Activated CD8-positive, alpha-beta T cell treated with anti-CD3 and anti-CD28 coated beads for 36 hours (primary cell): ENCODE measurements at regions not wholly inside any gene's neighbourhood (a gene's known extent, or its start where the extent isn't known, plus 50 kb on each side); places are given as distances from the start of the nearest gene placed in this dataset.

Source experiments
- ATAC-seq: fragments of 200-7000 bp; cut with Tn5 transposase; one replicate; pipeline ENCODE4 v1.10.0; 2021; ENCODE audit warnings: mild to moderate bottlenecking, moderate library complexity
- CTCF ChIA-PET: fragments of 350-600 bp; sonication (Branson Sonifier 250); formaldehyde crosslinking; loops from one replicate; lab custom pipeline; 2021; ENCODE audit warnings: antibody characterized with exemption; lab: Charles Lee
- POLR2A ChIA-PET: fragments of 350-600 bp; sonication (Branson Sonifier 250); formaldehyde crosslinking; loops from one replicate; lab custom pipeline; 2021; ENCODE audit warnings: antibody characterized with exemption; lab: Charles Lee
- DNase-seq: peaks from one replicate; pipeline ENCODE4 v3.0.0-alpha.2; 2020
- H3K27ac Mint-ChIP-seq: one replicate; pipeline ENCODE4 v1.8.0; 2021; ENCODE audit warnings: mild to moderate bottlenecking, mixed read lengths
- H3K27me3 Mint-ChIP-seq: one replicate; pipeline ENCODE4 v1.8.0; 2021; ENCODE audit warnings: mixed read lengths
- H3K36me3 Mint-ChIP-seq: one replicate; pipeline ENCODE4 v1.8.0; 2021; ENCODE audit warnings: low read depth, mixed read lengths
- H3K4me1 Mint-ChIP-seq: one replicate; pipeline ENCODE4 v1.8.0; 2021; ENCODE audit warnings: low read depth, mixed read lengths
- H3K4me3 Mint-ChIP-seq: one replicate; pipeline ENCODE4 v1.8.0; 2021; ENCODE audit warnings: mild to moderate bottlenecking, moderate library complexity, mixed read lengths
- H3K9me3 Mint-ChIP-seq: one replicate; pipeline ENCODE4 v1.8.0; 2021; ENCODE audit warnings: mixed read lengths
- CTCF ChIP-seq: fragments of 200-600 bp; IDR thresholded peaks from one replicate; pipeline ENCODE4 v1.8.0; 2022; ENCODE audit warnings: antibody characterized with exemption, mild to moderate bottlenecking
- intact Hi-C: fragments of 100-400 bp; cut with micrococcal nuclease; formaldehyde crosslinking; loops from one replicate; pipeline ENCODE4 v1.10.0; 2022

GRCh38 chr6:43970913-43971775 is 156.1 kb downstream of the MRPL14 start:
- H3K4me3 Mint-ChIP-seq = no peak overlapping the region
- DNase-seq = no peak
- H3K36me3 Mint-ChIP-seq = no peaks in the 10 kb centered on the region
- no peak overlapping the region for H3K27ac Mint-ChIP-seq
- TF ChIP-seq CTCF = no peak
- CTCF ChIA-PET = interaction anchor here (0.8 kb wide), 1 partner anchor 108 kb away, joined by 3 read pairs; no protein-coding TSS in a partner anchor
- no peaks in the 10 kb centered on the region for H3K4me1 Mint-ChIP-seq
- no peaks in the 10 kb centered on the region for H3K9me3 Mint-ChIP-seq
- intact Hi-C loops = no loop called here
- H3K27me3 Mint-ChIP-seq = no peaks in the 10 kb centered on the region
- ATAC-seq = no peak
- POLR2A ChIA-PET = interaction anchor here (0.9 kb wide), 1 partner anchor 222 kb away, joined by 3 read pairs; no protein-coding TSS in a partner anchor

- ChIA-PET POLR2A (interaction anchor here (0.9 kb wide), 1 partner anchor 223 kb away, joined by 3 read pairs; no protein-coding TSS in a partner anchor), CTCF (interaction anchor here (0.8 kb wide), 1 partner anchor 108 kb away, joined by 3 read pairs; no protein-coding TSS in a partner anchor)
- Mint-ChIP-seq H3K4me1 (no peaks in the 10 kb centered on the region), H3K36me3 (no peaks in the 10 kb centered on the region), H3K27me3 (no peaks in the 10 kb centered on the region), H3K9me3 (no peaks in the 10 kb centered on the region), H3K4me3 (no peak overlapping the region), H3K27ac (no peak overlapping the region)
- intact Hi-C loops = no loop called here
- no peak for TF ChIP-seq CTCF
- no peak for ATAC-seq
- no peak for DNase-seq
These were observed 157.0 kb downstream of the MRPL14 start for GRCh38 chr6:43970068-43970912.

GRCh38 chr6:43969158-43969981 is 157.9 kb downstream of the MRPL14 start:
- CTCF ChIA-PET = no interaction called here
- no peaks in the 10 kb centered on the region for H3K27me3 Mint-ChIP-seq
- POLR2A ChIA-PET = no interaction called here
- DNase-seq (no peak), ATAC-seq (no peak)
- intact Hi-C loops = no loop called here
- no peak overlapping the region for H3K27ac Mint-ChIP-seq
- H3K4me1 Mint-ChIP-seq = no peaks in the 10 kb centered on the region
- no peaks in the 10 kb centered on the region for H3K36me3 Mint-ChIP-seq
- H3K4me3 Mint-ChIP-seq = no peak overlapping the region
- TF ChIP-seq CTCF = no peak
- H3K9me3 Mint-ChIP-seq = no peaks in the 10 kb centered on the region

- Mint-ChIP-seq H3K27me3 (no peaks in the 10 kb centered on the region), H3K4me1 (no peaks in the 10 kb centered on the region), H3K9me3 (no peaks in the 10 kb centered on the region), H3K27ac (no peak overlapping the region), H3K4me3 (no peak overlapping the region), H3K36me3 (no peaks in the 10 kb centered on the region)
- TF ChIP-seq CTCF = no peak
- DNase-seq = no peak
- ChIA-PET CTCF (no interaction called here), POLR2A (interaction anchor here (1.0 kb wide), 1 partner anchor 61 kb away, joined by 3 read pairs; no protein-coding TSS in a partner anchor)
- no peak for ATAC-seq
- intact Hi-C loops = no loop called here
These were observed 158.9 kb downstream of the MRPL14 start for GRCh38 chr6:43968110-43968965.
